HG03342 (cell line): ENCODE measurements at regions not wholly inside any gene's neighbourhood (a gene's known extent, or its start where the extent isn't known, plus 50 kb on each side); places are given as distances from the start of the nearest gene placed in this dataset.
"Not testable (repeated sequence)": the region's sequence is repeated elsewhere in the genome, so short reads cannot be mapped to it uniquely, and the experiment has no call there.

Experiments
- ATAC-seq: cut with Tn5 transposase; IDR thresholded peaks from one replicate; pipeline ENCODE4 v1.9.1; 2021; ENCODE audit warnings: mild to moderate bottlenecking, moderate library complexity; ENCODE audit not compliant: unreplicated experiment

DNA sequence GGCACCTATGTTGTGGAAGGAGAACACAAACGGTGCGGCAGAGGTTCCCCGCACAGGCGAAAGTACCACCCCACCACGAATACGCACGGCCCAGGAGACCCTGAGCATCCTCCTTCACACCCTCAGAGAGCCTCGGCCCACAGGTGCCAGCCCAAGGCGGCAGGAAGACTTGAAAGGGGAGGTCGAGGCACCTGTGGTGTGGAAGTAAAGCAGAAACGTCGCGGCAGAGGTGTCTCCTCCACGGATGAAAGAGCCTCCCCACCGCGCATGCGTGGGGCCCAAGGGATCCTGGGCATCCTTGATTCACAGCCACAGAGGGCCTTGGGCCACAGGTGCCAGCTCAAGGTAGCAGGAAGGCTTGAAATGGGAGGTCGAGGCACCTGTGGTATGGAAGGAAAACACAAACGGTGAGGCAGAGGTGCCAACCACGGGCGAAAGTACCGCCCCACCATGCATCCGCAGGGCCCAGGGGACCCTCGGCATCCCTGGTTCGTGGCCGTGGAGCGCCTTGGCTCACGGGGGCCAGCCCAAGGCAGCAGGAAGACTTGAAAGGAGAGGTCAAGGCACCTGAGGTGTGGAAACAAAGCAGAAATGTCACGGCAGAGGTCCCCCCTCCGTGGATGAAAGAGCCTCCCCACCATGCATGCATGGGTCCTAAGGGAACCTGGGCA, 380.1 kb downstream of the ALG10 start:
- no peak for ATAC-seq

DNA sequence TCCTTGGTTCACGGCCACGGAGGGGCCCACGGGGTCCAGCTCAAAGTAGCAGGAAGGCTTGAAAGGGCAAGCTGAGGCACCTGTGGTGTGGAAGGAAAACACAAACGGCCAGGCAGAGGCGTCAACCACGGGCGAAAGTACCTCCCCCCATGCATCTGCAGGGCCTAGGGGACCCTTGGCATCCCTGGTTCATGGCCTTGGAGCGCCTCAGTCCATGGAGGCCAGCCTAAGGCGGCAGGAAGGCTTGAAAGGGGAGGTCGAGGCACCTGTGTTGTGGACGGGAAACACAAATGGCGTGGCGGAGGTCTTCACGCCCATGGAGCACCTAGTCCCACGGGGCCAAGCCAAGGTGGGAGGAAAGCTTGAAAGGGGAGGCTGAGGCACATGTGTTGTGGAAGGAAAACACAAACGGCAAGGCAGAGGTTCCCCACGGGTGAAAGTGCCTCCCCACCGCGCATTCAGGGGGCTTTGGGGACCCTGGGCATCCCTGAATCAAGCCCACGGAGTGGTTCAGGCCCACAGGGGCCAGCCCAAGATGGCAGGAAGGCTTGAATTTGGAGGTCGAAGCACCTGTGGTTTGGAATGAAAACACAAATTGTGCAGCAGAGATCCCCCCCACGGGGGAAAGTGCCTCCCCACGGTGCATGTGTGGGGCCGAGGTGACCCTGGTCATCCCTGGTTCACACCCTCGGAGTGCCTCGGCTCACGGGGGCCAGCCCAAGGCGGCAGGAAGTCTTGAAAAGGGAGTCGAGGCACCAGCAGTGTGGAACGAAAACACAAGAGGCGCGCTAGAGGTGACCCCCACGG, 380.8 kb downstream of the ALG10 start:
- no peak for ATAC-seq

DNA sequence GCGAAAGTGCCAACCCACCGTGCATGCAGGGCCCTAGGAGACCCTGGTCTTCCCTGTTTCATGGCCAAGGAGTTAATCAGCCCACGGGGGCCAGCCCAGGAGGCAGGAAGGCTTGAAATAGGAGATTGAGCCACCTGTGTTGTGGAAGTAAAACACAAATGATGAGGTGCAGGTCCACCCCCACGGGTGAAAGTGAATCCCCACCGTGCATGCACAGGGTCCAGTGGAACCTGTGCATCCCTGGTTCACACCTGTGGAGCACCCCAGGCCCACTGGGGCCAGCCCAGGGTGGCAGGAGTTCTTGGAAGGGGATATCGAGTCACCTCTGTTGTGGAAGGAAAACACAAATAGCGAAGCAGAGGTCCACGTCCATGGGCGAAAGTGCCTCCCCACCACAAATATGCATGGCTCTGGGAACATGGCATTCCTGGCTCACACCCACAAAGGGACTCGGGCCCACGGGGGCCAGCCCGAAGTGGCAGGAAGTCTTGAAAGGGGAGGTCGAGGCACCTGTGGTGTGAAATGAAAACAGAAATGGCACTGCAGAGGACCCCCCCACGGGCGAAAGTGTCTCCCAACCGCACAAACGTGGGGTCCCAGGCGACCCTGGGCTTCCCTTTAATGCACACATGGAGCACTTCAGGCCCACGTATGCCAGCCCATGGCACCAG, 381.5 kb downstream of the ALG10 start:
- no peak for ATAC-seq

DNA sequence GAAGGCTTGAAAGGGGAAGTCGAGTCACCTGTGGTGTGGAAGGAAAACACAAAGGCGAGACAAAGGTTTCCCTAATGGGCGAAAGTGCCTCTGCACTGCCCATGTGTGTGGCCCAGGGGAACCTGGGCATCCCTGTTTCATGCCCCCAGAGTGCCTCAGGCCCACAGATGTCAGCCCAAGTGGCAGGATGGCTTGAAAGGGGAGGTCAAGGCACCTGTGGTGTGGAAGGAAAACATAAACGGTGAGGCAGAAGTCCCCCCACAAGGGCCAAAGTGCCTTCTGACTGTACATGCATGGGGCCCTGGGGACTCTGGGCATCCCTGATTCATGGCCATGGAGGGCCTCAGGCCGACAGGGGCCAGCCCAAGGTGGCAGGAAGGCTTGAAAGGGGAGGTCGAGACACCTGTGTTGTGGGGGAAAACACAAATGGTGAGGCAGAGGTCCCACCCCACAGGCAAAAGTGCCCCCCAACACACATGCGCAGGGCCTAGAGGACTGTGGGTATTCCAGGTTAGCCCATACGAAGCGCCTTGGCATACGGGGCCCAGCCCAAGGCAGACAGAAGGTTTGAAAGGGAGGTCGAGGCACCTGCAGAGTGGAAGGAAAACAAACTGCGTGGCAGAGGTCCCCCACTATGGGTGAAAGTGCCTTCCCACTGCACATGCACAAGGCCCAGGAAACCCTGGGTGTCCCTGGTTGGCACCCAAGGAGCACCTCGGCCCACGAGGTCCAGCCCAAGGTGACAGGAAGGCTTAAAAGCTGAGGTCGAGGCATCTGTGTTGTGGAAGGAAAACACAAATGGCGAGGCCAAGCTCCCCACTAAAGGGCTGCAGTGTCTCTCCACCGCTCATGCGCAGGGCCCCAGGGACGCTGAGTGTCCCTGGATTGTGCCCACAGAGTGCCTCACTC, 382.3 kb downstream of the ALG10 start:
- ATAC-seq = no peak

DNA sequence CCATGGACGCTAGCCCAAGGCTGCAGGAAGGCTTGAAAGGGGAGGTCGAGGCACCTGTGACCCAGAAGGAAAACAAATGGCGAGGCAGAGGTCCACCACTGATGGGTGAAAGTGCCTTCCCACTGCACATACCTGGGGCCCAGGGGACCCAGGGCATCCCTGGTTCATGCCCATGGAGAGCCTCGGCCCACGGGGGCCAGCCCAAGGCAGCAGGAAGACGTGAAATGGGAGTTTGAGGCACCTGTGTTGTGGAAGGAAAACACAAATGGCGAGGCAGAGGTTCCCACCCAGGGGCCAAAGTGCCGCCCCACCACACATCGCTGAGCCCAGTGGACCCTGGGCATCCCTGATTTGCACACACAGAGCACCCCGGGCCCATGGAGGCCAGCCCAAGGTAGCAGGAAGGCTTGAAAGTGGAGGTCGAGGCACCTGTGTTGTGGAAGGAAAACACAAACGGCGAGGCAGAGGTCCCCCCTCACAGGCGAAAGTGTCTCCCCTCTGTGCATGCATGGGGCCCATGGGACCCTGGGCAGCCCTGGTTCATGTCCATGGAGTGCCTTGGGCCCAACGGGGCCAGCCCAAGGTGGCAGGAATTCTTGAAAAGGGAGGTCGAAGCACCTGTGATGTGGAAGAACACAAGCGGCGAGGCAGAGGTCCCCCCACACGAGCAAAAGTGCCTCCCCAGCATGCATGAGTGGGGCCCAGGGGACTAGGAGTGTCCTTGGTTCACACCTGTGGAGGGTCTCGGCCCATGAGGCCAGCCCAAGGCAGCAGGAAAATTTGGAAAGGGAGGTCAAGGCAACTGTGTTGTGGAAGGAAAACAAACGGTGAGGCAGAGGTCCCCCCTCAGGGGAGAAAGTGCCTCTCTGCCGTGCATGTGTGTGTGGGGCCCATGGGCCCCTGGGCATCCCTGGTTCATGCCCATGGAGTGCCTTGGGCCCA, 383.3 kb downstream of the ALG10 start:
- ATAC-seq = no peak

DNA sequence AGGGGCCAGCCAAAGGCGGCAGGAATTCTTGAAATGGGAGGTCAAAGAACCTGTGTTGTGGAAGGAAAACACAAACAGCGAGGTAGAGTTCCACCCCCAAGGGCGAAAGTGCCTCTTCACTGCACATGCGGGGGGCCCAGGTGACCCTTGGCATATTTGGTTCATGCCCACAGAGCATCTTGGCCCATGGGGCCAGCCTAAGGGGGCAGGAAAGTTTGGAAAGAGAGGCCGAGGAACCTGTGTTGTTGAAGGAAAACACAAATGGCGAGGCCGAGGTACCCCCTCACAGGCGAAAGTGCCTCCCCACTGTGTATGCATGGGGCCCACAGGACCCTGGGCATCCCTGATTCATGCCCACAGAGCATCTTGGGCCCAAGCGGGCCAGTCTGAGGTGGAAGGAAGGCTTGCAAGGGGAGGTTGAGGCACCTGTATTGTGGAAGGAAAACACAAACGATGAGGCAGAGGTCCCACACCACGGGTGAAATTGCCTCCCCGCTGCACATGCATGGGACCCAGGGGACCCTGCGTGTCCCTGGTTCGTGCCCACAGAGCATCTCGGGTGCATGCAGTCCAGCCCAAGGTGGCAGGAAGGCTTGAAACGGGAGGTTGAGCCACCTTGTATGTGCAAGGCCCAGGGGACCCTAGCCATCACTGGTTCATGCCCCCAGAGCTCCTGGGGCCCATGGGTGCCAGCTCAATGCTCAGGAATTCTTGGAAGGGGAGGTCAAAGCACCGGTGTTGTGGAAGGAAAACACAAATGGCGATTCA, 384.1 kb downstream of the ALG10 start:
- no peak for ATAC-seq

DNA sequence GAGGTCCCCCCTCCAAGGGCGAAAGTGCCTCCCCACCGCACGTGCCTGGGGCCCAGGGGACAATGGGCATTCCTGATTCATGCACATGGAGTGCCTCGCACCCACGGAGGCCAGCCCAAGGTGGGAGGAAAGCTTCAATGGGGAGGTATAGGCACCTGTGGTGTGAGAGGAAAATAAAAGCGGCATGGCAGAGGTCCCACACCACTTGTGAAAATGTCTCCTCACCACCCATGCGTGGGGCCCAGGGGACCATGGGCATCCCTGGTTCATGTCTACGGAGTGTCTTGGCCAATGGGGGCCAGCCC, 384.7 kb downstream of the ALG10 start:
- ATAC-seq = no peak

GRCh38 chr12:34407813-34408212, 385.5 kb downstream of the ALG10 start:
- no peak for ATAC-seq

- not testable (repeated sequence) for ATAC-seq
Measured at GRCh38 chr12:34431509-34431908, 409.2 kb downstream of the ALG10 start.
